Loucy (cell line): ENCODE measurements at regions not wholly inside any gene's neighbourhood (a gene's known extent, or its start where the extent isn't known, plus 50 kb on each side); places are given as distances from the start of the nearest gene placed in this dataset.

Experiments
- H2AFZ ChIP-seq: fragments of 200-600 bp; sonication (generic); 2 replicates; pipeline ENCODE4 v1.6.0; 2016; ENCODE audit warnings: antibody characterized with exemption, mild to moderate bottlenecking, low read length, moderate library complexity
- H3F3A ChIP-seq: fragments of 200-600 bp; 2 replicates; pipeline ENCODE4 v1.6.0; 2016; ENCODE audit warnings: antibody characterized with exemption, low read depth, mild to moderate bottlenecking
- H3K27me3 ChIP-seq: fragments of 200-600 bp; sonication (generic); 2 replicates; pipeline ENCODE4 v1.6.1; 2014; ENCODE audit warnings: low read length, mild to moderate bottlenecking; ENCODE audit not compliant: insufficient read depth, poor library complexity, severe bottlenecking
- H3K36me3 ChIP-seq: fragments of 200-600 bp; sonication (generic); 2 replicates; pipeline ENCODE4 v1.6.1; 2016; ENCODE audit warnings: low read length; ENCODE audit not compliant: insufficient read depth
- H3K4me1 ChIP-seq: fragments of 200-600 bp; sonication (generic); 2 replicates; pipeline ENCODE4 v1.5.1; 2014; ENCODE audit warnings: low read length, mild to moderate bottlenecking; ENCODE audit not compliant: insufficient read depth, poor library complexity, severe bottlenecking
- H3K4me2 ChIP-seq: fragments of 200-600 bp; sonication (generic); 2 replicates; pipeline ENCODE4 v1.6.0; 2014; ENCODE audit warnings: antibody characterized with exemption, low read length, low read depth, mild to moderate bottlenecking; ENCODE audit not compliant: poor library complexity, severe bottlenecking
- H3K4me3 ChIP-seq: fragments of 200-600 bp; sonication (generic); 2 replicates; pipeline ENCODE4 v1.5.1; 2014; ENCODE audit warnings: low read length, mild to moderate bottlenecking, mixed read lengths; ENCODE audit not compliant: poor library complexity, severe bottlenecking
- H3K79me2 ChIP-seq: fragments of 200-600 bp; sonication (generic); 2 replicates; pipeline ENCODE4 v1.6.1; 2014; ENCODE audit warnings: low read length; ENCODE audit not compliant: insufficient read depth
- H3K9ac ChIP-seq: fragments of 200-600 bp; sonication (generic); 2 replicates; pipeline ENCODE4 v1.6.0; 2014; ENCODE audit warnings: mild to moderate bottlenecking, low read depth, low read length, moderate library complexity; ENCODE audit not compliant: poor library complexity, severe bottlenecking
- H3K9me2 ChIP-seq: fragments of 200-600 bp; sonication (generic); replicated peaks from 2 replicates; pipeline ENCODE4 v1.6.1; 2016; ENCODE audit warnings: low read depth, low read length, mixed read lengths
- H3K9me3 ChIP-seq: fragments of 200-600 bp; sonication (generic); 2 replicates; pipeline ENCODE4 v1.6.1; 2014; ENCODE audit warnings: mild to moderate bottlenecking, antibody characterized with exemption, low read length, low read depth; ENCODE audit not compliant: insufficient read depth
- H4K20me1 ChIP-seq: fragments of 200-600 bp; sonication (generic); 2 replicates; pipeline ENCODE4 v1.6.0; 2014; ENCODE audit warnings: antibody characterized with exemption, low read length, mild to moderate bottlenecking; ENCODE audit not compliant: insufficient read depth, poor library complexity, severe bottlenecking
- CTCF ChIP-seq: fragments of 200-600 bp; sonication (generic); conservative IDR thresholded peaks from 2 replicates; pipeline ENCODE4 v1.5.1; 2014; ENCODE audit warnings: mild to moderate bottlenecking, antibody characterized with exemption, low read length
- EZH2phosphoT487 ChIP-seq: fragments of 200-600 bp; IDR thresholded peaks from 2 replicates; pipeline ENCODE4 v1.6.1; 2018; ENCODE audit warnings: antibody characterized with exemption, mild to moderate bottlenecking, moderate library complexity, borderline replicate concordance

- no peaks in the 10 kb centered on the region for H3F3A ChIP-seq
- peaks cover 4% of the 10 kb centered on the region; the same call in 1 of the 2 replicates for H3K9me2 ChIP-seq
- H3K4me3 ChIP-seq = no peak overlapping the region
- H3K36me3 ChIP-seq = no peaks in the 10 kb centered on the region
- no peaks in the 10 kb centered on the region for H3K4me1 ChIP-seq
- H2AFZ ChIP-seq = no peak overlapping the region
- TF ChIP-seq EZH2phosphoT487 = no peak
- TF ChIP-seq CTCF = no peak
- no peaks in the 10 kb centered on the region for H4K20me1 ChIP-seq
- no peaks in the 10 kb centered on the region for H3K27me3 ChIP-seq
- H3K9me3 ChIP-seq = no peaks in the 10 kb centered on the region
- H3K4me2 ChIP-seq = no peak overlapping the region
- no peak overlapping the region for H3K9ac ChIP-seq
- H3K79me2 ChIP-seq = no peaks in the 10 kb centered on the region
Measured at GRCh38 chr10:9035355-9035754, 980.9 kb downstream of the GATA3 start.

- Histone ChIP-seq H3K9ac (no peak overlapping the region), H3K36me3 (no peaks in the 10 kb centered on the region), H3K79me2 (no peaks in the 10 kb centered on the region), H3K4me1 (no peaks in the 10 kb centered on the region), H2AFZ (no peak overlapping the region), H3K4me3 (no peak overlapping the region), H3K9me3 (no peaks in the 10 kb centered on the region), H3K27me3 (no peaks in the 10 kb centered on the region), H4K20me1 (no peaks in the 10 kb centered on the region), H3K9me2 (peaks cover 4% of the 10 kb centered on the region; the same call in 1 of the 2 replicates), H3K4me2 (no peak overlapping the region), H3F3A (no peaks in the 10 kb centered on the region)
- no peak for TF ChIP-seq CTCF
- no peak for TF ChIP-seq EZH2phosphoT487
Measured at GRCh38 chr10:9036711-9037204, 982.3 kb downstream of the GATA3 start.

- no peaks in the 10 kb centered on the region for H3F3A ChIP-seq
- no peaks in the 10 kb centered on the region for H3K36me3 ChIP-seq
- H3K4me2 ChIP-seq = no peak overlapping the region
- H3K4me3 ChIP-seq = no peak overlapping the region
- no peak overlapping the region for H2AFZ ChIP-seq
- H3K27me3 ChIP-seq = no peaks in the 10 kb centered on the region
- no peaks in the 10 kb centered on the region for H3K9me3 ChIP-seq
- H3K9ac ChIP-seq = no peak overlapping the region
- H3K79me2 ChIP-seq = no peaks in the 10 kb centered on the region
- no peak for TF ChIP-seq CTCF
- no peak for TF ChIP-seq EZH2phosphoT487
- H3K4me1 ChIP-seq = no peaks in the 10 kb centered on the region
- H4K20me1 ChIP-seq = no peaks in the 10 kb centered on the region
- H3K9me2 ChIP-seq = peaks cover 4% of the 10 kb centered on the region
Measured at GRCh38 chr10:9038146-9038714, 983.7 kb downstream of the GATA3 start.
